ENCODE measurements at regions not wholly inside any gene's neighbourhood (a gene's known extent, or its start where the extent isn't known, plus 50 kb on each side); places are given as distances from the start of the nearest gene placed in this dataset.

GRCh38 chr15:55014391-55015092, 182.2 kb downstream of the RSL24D1 start:
- no peak for TF ChIP-seq SIN3A (IDR thresholded peaks at IDR 0.05; ENCODE audit: borderline replicate concordance, low read depth, low read length)
- TF ChIP-seq REST (IDR thresholded peaks at IDR 0.05; ENCODE audit: low read depth, low read length): no peak
- TF ChIP-seq TEAD4 (IDR thresholded peaks at IDR 0.05; ENCODE audit: borderline replicate concordance, insufficient read depth): no peak
- TF ChIP-seq ZBTB33 (IDR thresholded peaks at IDR 0.05; ENCODE audit: borderline replicate concordance, low read depth): no peak
- TF ChIP-seq EP300 (IDR thresholded peaks at IDR 0.05; ENCODE audit: borderline replicate concordance in 1 of 2, low read depth in 1 of 2, low read length in 1 of 2): no peak
- Histone ChIP-seq H3K27me3 (ENCODE audit: insufficient read depth) (peaks cover 7% of the 10 kb centered on the region; the same call in 1 of the 2 replicates), H3K9ac (no peak overlapping the region), H3K79me2 (ENCODE audit: insufficient read depth) (no peaks in the 10 kb centered on the region), H3K4me3 (ENCODE audit: low read depth in 2 of 2, low read length in 1 of 2) (no peak overlapping the region), H3K27ac (ENCODE audit: low read depth in 2 of 2, low read length in 1 of 2) (no peak overlapping the region), H3K4me2 (no peak overlapping the region), H3K9me3 (no peaks in the 10 kb centered on the region), H2AFZ (ENCODE audit: low read depth) (no peak overlapping the region), H3K36me3 (replicated peaks in 1 of 2; ENCODE audit: control insufficient read depth in 1 of 2, insufficient read depth in 2 of 2, low read length in 1 of 2) (no peaks in the 10 kb centered on the region), H3F3A (replicated peaks; ENCODE audit: insufficient read depth) (no peaks in the 10 kb centered on the region), H3K4me1 (ENCODE audit: control insufficient read depth in 1 of 2, insufficient read depth in 2 of 2, low read depth in 1 of 2, low read length in 1 of 2) (no peaks in the 10 kb centered on the region), H4K20me1 (ENCODE audit: insufficient read depth) (no peaks in the 10 kb centered on the region), H3K9me2 (no peaks in the 10 kb centered on the region)
- no peak for DNase-seq
- 0% methylated on average over 1 of the region's 1 CpG for WGBS (ENCODE audit: low lambda C conversion rate)
- CTCF ChIA-PET: no interaction called here
- POLR2A ChIA-PET: no interaction called here

GRCh38 chr15:55008421-55008820, 188.3 kb downstream of the RSL24D1 start:
- Histone ChIP-seq H3K36me3 (replicated peaks in 1 of 2; ENCODE audit: control insufficient read depth in 1 of 2, insufficient read depth in 2 of 2, low read length in 1 of 2) (no peaks in the 10 kb centered on the region), H3K9me3 (no peaks in the 10 kb centered on the region), H3K4me1 (ENCODE audit: control insufficient read depth in 1 of 2, insufficient read depth in 2 of 2, low read depth in 1 of 2, low read length in 1 of 2) (no peaks in the 10 kb centered on the region), H3K4me2 (no peak overlapping the region), H3K79me2 (ENCODE audit: insufficient read depth) (no peaks in the 10 kb centered on the region), H3K9me2 (no peaks in the 10 kb centered on the region), H4K20me1 (ENCODE audit: insufficient read depth) (no peaks in the 10 kb centered on the region), H3K27ac (ENCODE audit: low read depth in 2 of 2, low read length in 1 of 2) (no peak overlapping the region), H3K27me3 (ENCODE audit: insufficient read depth) (no peaks in the 10 kb centered on the region), H3F3A (replicated peaks; ENCODE audit: insufficient read depth) (no peaks in the 10 kb centered on the region), H3K9ac (no peak overlapping the region), H3K4me3 (ENCODE audit: low read depth in 2 of 2, low read length in 1 of 2) (no peak overlapping the region), H2AFZ (ENCODE audit: low read depth) (no peak overlapping the region)
- DNase-seq: no peak
- 6% methylated on average over 4 of the region's 4 CpGs for WGBS (ENCODE audit: low lambda C conversion rate)
- ChIA-PET CTCF (no interaction called here), POLR2A (no interaction called here)
- TF ChIP-seq EP300 (IDR thresholded peaks at IDR 0.05; ENCODE audit: borderline replicate concordance in 1 of 2, low read depth in 1 of 2, low read length in 1 of 2) (no peak), RFX5 (IDR thresholded peaks at IDR 0.05; ENCODE audit: low read length) (no peak), USF1 (IDR thresholded peaks at IDR 0.05; ENCODE audit: borderline replicate concordance, low read depth) (no peak), RCOR1 (IDR thresholded peaks at IDR 0.05; ENCODE audit: low read length) (no peak), PBX3 (IDR thresholded peaks at IDR 0.05) (no peak), TCF12 (IDR thresholded peaks at IDR 0.05) (no peak), RAD21 (IDR thresholded peaks at IDR 0.05; ENCODE audit: low read length) (no peak), CTCF (IDR thresholded peaks at IDR 0.05) (no peak), FOXM1 (IDR thresholded peaks at IDR 0.05; ENCODE audit: low read depth) (no peak), ZBTB33 (IDR thresholded peaks at IDR 0.05; ENCODE audit: borderline replicate concordance, low read depth) (no peak), GABPA (IDR thresholded peaks at IDR 0.05; ENCODE audit: low read depth) (no peak), FOXJ3 (CRISPR knock-in tag; IDR thresholded peaks at IDR 0.05) (no peak)
